ENCODE measurements at regions not wholly inside any gene's neighbourhood (a gene's known extent, or its start where the extent isn't known, plus 50 kb on each side); places are given as distances from the start of the nearest gene placed in this dataset.

DNA sequence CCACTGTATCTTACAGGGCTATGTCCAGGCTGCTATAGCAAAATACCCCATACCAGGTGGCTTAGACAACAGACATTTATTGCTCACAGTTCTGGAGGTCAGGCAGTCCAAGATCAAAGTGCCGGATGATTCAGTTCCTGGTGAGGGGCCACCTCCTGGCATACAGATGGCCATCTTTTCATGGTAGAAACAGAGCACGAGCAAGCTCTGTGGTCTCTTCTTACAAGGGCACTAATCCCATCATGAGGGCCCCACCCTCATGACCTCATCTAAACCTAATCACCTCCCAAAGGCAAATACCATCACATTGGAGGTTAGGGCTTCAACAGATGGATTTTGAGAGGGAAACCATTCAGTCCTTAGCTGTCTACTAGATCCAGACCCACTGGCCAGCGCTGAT, 117.4 kb upstream of the NECTIN1 start:
- in situ Hi-C loops (cut with HindIII; ENCODE audit: extremely low pct_ligation_motif_present, low pct_unique_long_range_greater_than_20kb), result no loop called here
- Histone ChIP-seq H3K4me2 (ENCODE audit: low read depth, low read length) (no peak overlapping the region), H3K27me3 (ENCODE audit: control insufficient read depth in 1 of 2, insufficient read depth in 2 of 2, low read length in 2 of 2) (peaks cover 0 to 3% of the 10 kb centered on the region in 2 experiments; a peak in 2 of 5 replicates), H3K36me3 (replicated peaks in 1 of 2; ENCODE audit: control insufficient read depth in 1 of 2, insufficient read depth in 2 of 2, low read length in 2 of 2) (no peaks in the 10 kb centered on the region), H3K9ac (ENCODE audit: insufficient read depth, low read depth, low read length) (no peak overlapping the region), H3K79me2 (ENCODE audit: insufficient read depth, low read length) (no peaks in the 10 kb centered on the region), H3K9me3 (ENCODE audit: low read length) (peaks cover 6% of the 10 kb centered on the region; the same call in 1 of the 2 replicates), H3K4me1 (ENCODE audit: insufficient read depth, low read length) (no peaks in the 10 kb centered on the region), H3K4me3 (replicated peaks in 1 of 3; ENCODE audit: insufficient read depth in 1 of 3, low read depth in 2 of 3, low read length in 3 of 3) (no peak overlapping the region), H3K27ac (ENCODE audit: extremely low read length, insufficient read depth, low read length) (no peak overlapping the region), H2AFZ (ENCODE audit: low read length) (no peak overlapping the region), H4K20me1 (ENCODE audit: insufficient read depth, low read length) (no peaks in the 10 kb centered on the region)
- no TSS peak for BruUV-seq (replicated peaks)
- ChIA-PET POLR2A (no interaction called here), CTCF (ENCODE audit: low intra/inter-chr PET ratio, low total read pairs) (no interaction called here)
- TF ChIP-seq, protein P1, sequence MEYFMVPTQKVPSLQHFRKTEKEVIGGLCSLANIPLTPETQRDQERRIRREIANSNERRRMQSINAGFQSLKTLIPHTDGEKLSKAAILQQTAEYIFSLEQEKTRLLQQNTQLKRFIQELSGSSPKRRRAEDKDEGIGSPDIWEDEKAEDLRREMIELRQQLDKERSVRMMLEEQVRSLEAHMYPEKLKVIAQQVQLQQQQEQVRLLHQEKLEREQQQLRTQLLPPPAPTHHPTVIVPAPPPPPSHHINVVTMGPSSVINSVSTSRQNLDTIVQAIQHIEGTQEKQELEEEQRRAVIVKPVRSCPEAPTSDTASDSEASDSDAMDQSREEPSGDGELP (IDR thresholded peaks at IDR 0.05; ENCODE audit: borderline replicate concordance, low read depth), result no peak
- TF ChIP-seq ZNF264 (CRISPR knock-in tag; IDR thresholded peaks at IDR 0.05), result peak; percentile 98
- ATAC-seq (no peak), DNase-seq (ENCODE audit: low spot score) (no peak), FAIRE-seq (no peak)
- intact Hi-C loops (cut with micrococcal nuclease; ENCODE audit: unreplicated experiment), result no loop called here
- WGBS (ENCODE audit: low lambda C conversion rate), result 13% methylated on average over 2 of the region's 3 CpGs

DNA sequence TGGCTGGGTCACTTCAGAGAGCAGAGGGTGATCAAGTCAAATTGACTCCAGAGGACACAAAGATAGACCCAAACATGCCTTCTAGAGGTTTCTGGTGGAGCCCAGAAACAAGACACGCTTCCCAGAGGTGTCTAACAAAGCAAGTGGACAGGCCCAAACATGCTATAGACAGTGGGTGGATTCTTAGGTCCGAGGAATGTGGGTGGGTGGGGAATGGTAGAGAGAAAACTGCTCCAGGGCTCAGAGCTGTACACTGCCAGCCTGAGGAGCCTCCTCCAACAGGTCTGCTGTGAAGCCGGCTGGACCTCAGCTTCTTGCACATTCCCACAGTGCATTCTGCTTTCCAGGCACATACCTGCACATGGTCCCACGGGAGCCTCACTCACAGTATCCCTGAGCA, 116.8 kb upstream of the NECTIN1 start:
- Histone ChIP-seq H3K9ac (ENCODE audit: insufficient read depth, low read depth, low read length) (no peak overlapping the region), H3K36me3 (replicated peaks in 1 of 2; ENCODE audit: control insufficient read depth in 1 of 2, insufficient read depth in 2 of 2, low read length in 2 of 2) (no peaks in the 10 kb centered on the region), H3K4me1 (ENCODE audit: insufficient read depth, low read length) (no peaks in the 10 kb centered on the region), H3K27ac (ENCODE audit: extremely low read length, insufficient read depth, low read length) (no peak overlapping the region), H3K79me2 (ENCODE audit: insufficient read depth, low read length) (no peaks in the 10 kb centered on the region), H3K4me3 (replicated peaks in 1 of 3; ENCODE audit: insufficient read depth in 1 of 3, low read depth in 2 of 3, low read length in 3 of 3) (no peak overlapping the region), H2AFZ (ENCODE audit: low read length) (no peak overlapping the region), H3K9me3 (ENCODE audit: low read length) (peaks cover 6% of the 10 kb centered on the region; the same call in 1 of the 2 replicates), H3K4me2 (ENCODE audit: low read depth, low read length) (no peak overlapping the region), H3K27me3 (ENCODE audit: control insufficient read depth in 1 of 2, insufficient read depth in 2 of 2, low read length in 2 of 2) (peaks cover 0 to 3% of the 10 kb centered on the region in 2 experiments; a peak in 2 of 5 replicates), H4K20me1 (ENCODE audit: insufficient read depth, low read length) (no peaks in the 10 kb centered on the region)
- BruUV-seq (replicated peaks), result no TSS peak
- 10% methylated on average over 3 of the region's 4 CpGs for WGBS (ENCODE audit: low lambda C conversion rate)
- intact Hi-C loops (cut with micrococcal nuclease; ENCODE audit: unreplicated experiment), result no loop called here
- FAIRE-seq (no peak), DNase-seq (ENCODE audit: low spot score) (no peak), ATAC-seq (no peak)
- in situ Hi-C loops (cut with HindIII; ENCODE audit: extremely low pct_ligation_motif_present, low pct_unique_long_range_greater_than_20kb), result no loop called here
- ChIA-PET POLR2A (no interaction called here), CTCF (ENCODE audit: low intra/inter-chr PET ratio, low total read pairs) (no interaction called here)
- TF ChIP-seq DR1 (CRISPR knock-in tag; IDR thresholded peaks at IDR 0.05) (no peak), XRCC5 (optimal IDR thresholded peaks at IDR 0.05; ENCODE audit: low read length) (no peak), DPF2 (CRISPR knock-in tag; IDR thresholded peaks at IDR 0.05; ENCODE audit: borderline replicate concordance, low read depth) (no peak), HNRNPLL (IDR thresholded peaks at IDR 0.05; ENCODE audit: low read depth, low read length, poor library complexity, severe bottlenecking) (no peak), ESRRA (CRISPR knock-in tag; IDR thresholded peaks at IDR 0.05; ENCODE audit: low read depth) (no peak), AKAP8 (CRISPR knock-in tag; IDR thresholded peaks at IDR 0.05) (no peak), PCBP1 (IDR thresholded peaks at IDR 0.05; ENCODE audit: borderline replicate concordance, low read depth, low read length) (no peak), NFE2L1 (CRISPR knock-in tag; IDR thresholded peaks at IDR 0.05; ENCODE audit: borderline replicate concordance) (no peak), FOSL2 (CRISPR knock-in tag; IDR thresholded peaks at IDR 0.05) (no peak)
- TF ChIP-seq, protein P2, sequence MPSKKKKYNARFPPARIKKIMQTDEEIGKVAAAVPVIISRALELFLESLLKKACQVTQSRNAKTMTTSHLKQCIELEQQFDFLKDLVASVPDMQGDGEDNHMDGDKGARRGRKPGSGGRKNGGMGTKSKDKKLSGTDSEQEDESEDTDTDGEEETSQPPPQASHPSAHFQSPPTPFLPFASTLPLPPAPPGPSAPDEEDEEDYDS (CRISPR knock-in tag; IDR thresholded peaks at IDR 0.05), result no peak
- TF ChIP-seq, protein P3, sequence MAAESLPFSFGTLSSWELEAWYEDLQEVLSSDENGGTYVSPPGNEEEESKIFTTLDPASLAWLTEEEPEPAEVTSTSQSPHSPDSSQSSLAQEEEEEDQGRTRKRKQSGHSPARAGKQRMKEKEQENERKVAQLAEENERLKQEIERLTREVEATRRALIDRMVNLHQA (CRISPR knock-in tag; IDR thresholded peaks at IDR 0.05), result no peak
- TF ChIP-seq, protein P4, sequence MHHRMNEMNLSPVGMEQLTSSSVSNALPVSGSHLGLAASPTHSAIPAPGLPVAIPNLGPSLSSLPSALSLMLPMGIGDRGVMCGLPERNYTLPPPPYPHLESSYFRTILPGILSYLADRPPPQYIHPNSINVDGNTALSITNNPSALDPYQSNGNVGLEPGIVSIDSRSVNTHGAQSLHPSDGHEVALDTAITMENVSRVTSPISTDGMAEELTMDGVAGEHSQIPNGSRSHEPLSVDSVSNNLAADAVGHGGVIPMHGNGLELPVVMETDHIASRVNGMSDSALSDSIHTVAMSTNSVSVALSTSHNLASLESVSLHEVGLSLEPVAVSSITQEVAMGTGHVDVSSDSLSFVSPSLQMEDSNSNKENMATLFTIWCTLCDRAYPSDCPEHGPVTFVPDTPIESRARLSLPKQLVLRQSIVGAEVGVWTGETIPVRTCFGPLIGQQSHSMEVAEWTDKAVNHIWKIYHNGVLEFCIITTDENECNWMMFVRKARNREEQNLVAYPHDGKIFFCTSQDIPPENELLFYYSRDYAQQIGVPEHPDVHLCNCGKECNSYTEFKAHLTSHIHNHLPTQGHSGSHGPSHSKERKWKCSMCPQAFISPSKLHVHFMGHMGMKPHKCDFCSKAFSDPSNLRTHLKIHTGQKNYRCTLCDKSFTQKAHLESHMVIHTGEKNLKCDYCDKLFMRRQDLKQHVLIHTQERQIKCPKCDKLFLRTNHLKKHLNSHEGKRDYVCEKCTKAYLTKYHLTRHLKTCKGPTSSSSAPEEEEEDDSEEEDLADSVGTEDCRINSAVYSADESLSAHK (CRISPR knock-in tag; IDR thresholded peaks at IDR 0.05; ENCODE audit: borderline replicate concordance), result no peak

Measured in HepG2 (cell line).